CD4-positive, CD25-positive, alpha-beta regulatory T cell (primary cell): ENCODE measurements at regions not wholly inside any gene's neighbourhood (a gene's known extent, or its start where the extent isn't known, plus 50 kb on each side); places are given as distances from the start of the nearest gene placed in this dataset.

ENCODE experiments used
- ATAC-seq, 2 donors: fragments of 150-1000 bp; cut with Tn5 transposase; one replicate each; pipeline ENCODE4 v1.10.0; 2021; ENCODE audit warnings: low read depth in 2 of 2, moderate number of reproducible peaks in 2 of 2, moderate library complexity in 1 of 2
- DNase-seq, 3 donors: peaks; one replicate each; pipeline versions ENCODE4 v3.0.0 to v3.0.0-alpha.2; 2012 to 2022; ENCODE audit warnings: mixed read lengths in 1 of 3
- H3K27ac ChIP-seq: one replicate; pipeline ENCODE4 v1.7.0; 2013; ENCODE audit warnings: mild to moderate bottlenecking, low read length; ENCODE audit not compliant: insufficient read depth, poor library complexity, severe bottlenecking
- H3K27me3 ChIP-seq: one replicate; pipeline ENCODE4 v1.7.0; 2013; ENCODE audit warnings: low read length; ENCODE audit not compliant: control insufficient read depth, insufficient read depth
- H3K36me3 ChIP-seq: one replicate; pipeline ENCODE4 v1.7.0; 2013; ENCODE audit warnings: mild to moderate bottlenecking, low read length, moderate library complexity; ENCODE audit not compliant: control insufficient read depth, insufficient read depth
- H3K4me1 ChIP-seq: 2 replicates; pipeline ENCODE4 v1.7.0; 2013; ENCODE audit warnings: mild to moderate bottlenecking, low read length; ENCODE audit not compliant: insufficient read depth, control insufficient read depth, poor library complexity, severe bottlenecking
- H3K4me3 ChIP-seq: one replicate; pipeline ENCODE4 v1.7.0; 2013; ENCODE audit warnings: low read depth, mild to moderate bottlenecking, low read length, moderate library complexity
- H3K9me3 ChIP-seq, 2 experiments: 1 replicate in 1 of 2; 2 replicates in 1 of 2; pipeline ENCODE4 v1.7.0; 2013; ENCODE audit warnings: low read length in 2 of 2, mild to moderate bottlenecking in 1 of 2, moderate library complexity in 1 of 2; ENCODE audit not compliant: control insufficient read depth in 2 of 2
- H3K27ac Mint-ChIP-seq, 3 donors: one replicate each; pipeline ENCODE4 v1.8.0; 2020 to 2022; ENCODE audit warnings: mild to moderate bottlenecking in 3 of 3, mixed read lengths in 3 of 3, moderate library complexity in 2 of 3
- H3K27me3 Mint-ChIP-seq: one replicate; pipeline ENCODE4 v1.8.0; 2022; ENCODE audit warnings: mild to moderate bottlenecking, mixed read lengths
- H3K36me3 Mint-ChIP-seq: one replicate; pipeline ENCODE4 v1.8.0; 2020; ENCODE audit warnings: mixed read lengths
- H3K4me1 Mint-ChIP-seq, 4 donors: one replicate each; pipeline ENCODE4 v1.8.0; 2020 to 2022; ENCODE audit warnings: mixed read lengths in 4 of 4, mild to moderate bottlenecking in 1 of 4
- H3K4me3 Mint-ChIP-seq, 4 donors: one replicate each; pipeline ENCODE4 v1.8.0; 2020 to 2022; ENCODE audit warnings: mild to moderate bottlenecking in 4 of 4, mixed read lengths in 4 of 4, moderate library complexity in 3 of 4
- H3K9me3 Mint-ChIP-seq, 7 donors: one replicate each; pipeline ENCODE4 v1.8.0; 2020 to 2022; ENCODE audit warnings: mixed read lengths in 7 of 7, mild to moderate bottlenecking in 3 of 7, moderate library complexity in 2 of 7

- H3K27me3 ChIP-seq = no peaks in the 10 kb centered on the region
- H3K4me3 Mint-ChIP-seq = no peak overlapping the region
- H3K27ac Mint-ChIP-seq = no peak overlapping the region
- no peaks in the 10 kb centered on the region for H3K36me3 Mint-ChIP-seq
- ATAC-seq (no peak), DNase-seq (no peak)
- H3K4me3 ChIP-seq = no peak overlapping the region
- no peaks in the 10 kb centered on the region for H3K4me1 ChIP-seq
- H3K27ac ChIP-seq = no peak overlapping the region
- H3K36me3 ChIP-seq = no peaks in the 10 kb centered on the region
- no peaks in the 10 kb centered on the region for H3K4me1 Mint-ChIP-seq
- peaks cover 5% of the 10 kb centered on the region for H3K27me3 Mint-ChIP-seq
- peaks cover 0 to 5% (median 0%) of the 10 kb centered on the region in 7 donors for H3K9me3 Mint-ChIP-seq
- no peaks in the 10 kb centered on the region for H3K9me3 ChIP-seq
These were observed 106.5 kb upstream of the P2RY1 start for GRCh38 chr3:152728231-152728980.

DNA sequence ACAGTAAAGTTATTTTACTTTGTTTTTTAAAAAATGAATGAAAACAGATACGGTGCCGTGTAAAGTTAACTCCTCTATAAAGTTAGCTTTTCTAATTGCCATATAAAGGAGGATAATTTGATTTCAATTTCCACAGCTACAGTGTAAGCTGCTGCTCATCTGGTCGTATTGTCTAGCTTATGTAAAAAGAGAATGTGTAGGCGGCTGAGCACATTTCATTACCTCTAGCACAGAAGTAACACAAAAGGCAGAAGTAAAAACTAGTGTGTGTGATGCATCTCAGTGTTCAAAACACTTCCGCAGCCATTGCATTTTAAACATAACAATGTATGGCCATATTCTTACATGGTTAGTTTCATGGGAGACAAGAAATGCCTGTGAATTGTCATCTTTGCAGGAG lies 105.0 kb upstream of the P2RY1 start:
- Mint-ChIP-seq H3K9me3 (peaks cover 0 to 5% (median 0%) of the 10 kb centered on the region in 7 donors), H3K4me3 (no peak overlapping the region), H3K27ac (no peak overlapping the region), H3K4me1 (no peaks in the 10 kb centered on the region), H3K36me3 (no peaks in the 10 kb centered on the region), H3K27me3 (peaks cover 5% of the 10 kb centered on the region)
- no peaks in the 10 kb centered on the region for H3K27me3 ChIP-seq
- H3K27ac ChIP-seq = no peak overlapping the region
- no peak overlapping the region for H3K4me3 ChIP-seq
- DNase-seq (no peak), ATAC-seq (no peak)
- no peaks in the 10 kb centered on the region for H3K36me3 ChIP-seq
- H3K4me1 ChIP-seq = no peaks in the 10 kb centered on the region
- H3K9me3 ChIP-seq = no peaks in the 10 kb centered on the region

GRCh38 chr3:152731511-152731910 lies 103.4 kb upstream of the P2RY1 start:
- ATAC-seq = no peak
- Histone ChIP-seq H3K4me1 (no peaks in the 10 kb centered on the region), H3K27ac (no peak overlapping the region), H3K36me3 (no peaks in the 10 kb centered on the region), H3K27me3 (no peaks in the 10 kb centered on the region), H3K9me3 (no peaks in the 10 kb centered on the region), H3K4me3 (no peak overlapping the region)
- Mint-ChIP-seq H3K9me3 (peaks cover 0 to under 1% (median 0%) of the 10 kb centered on the region in 7 donors), H3K36me3 (no peaks in the 10 kb centered on the region), H3K4me1 (no peaks in the 10 kb centered on the region), H3K27me3 (peaks cover 5% of the 10 kb centered on the region), H3K4me3 (no peak overlapping the region), H3K27ac (no peak overlapping the region)
- DNase-seq = no peak

GRCh38 chr3:152733584-152734119 lies 101.3 kb upstream of the P2RY1 start:
- H3K4me1 Mint-ChIP-seq = no peaks in the 10 kb centered on the region
- H3K9me3 Mint-ChIP-seq = no peaks in the 10 kb centered on the region
- no peak for ATAC-seq
- Histone ChIP-seq H3K36me3 (no peaks in the 10 kb centered on the region), H3K27me3 (no peaks in the 10 kb centered on the region), H3K9me3 (no peaks in the 10 kb centered on the region), H3K27ac (no peak overlapping the region), H3K4me1 (no peaks in the 10 kb centered on the region), H3K4me3 (no peak overlapping the region)
- peaks cover 5% of the 10 kb centered on the region for H3K27me3 Mint-ChIP-seq
- H3K4me3 Mint-ChIP-seq = no peak overlapping the region
- H3K27ac Mint-ChIP-seq = no peak overlapping the region
- no peaks in the 10 kb centered on the region for H3K36me3 Mint-ChIP-seq
- DNase-seq = no peak

- Mint-ChIP-seq H3K9me3 (peaks cover 0 to 1% (median 0%) of the 10 kb centered on the region in 7 donors), H3K4me3 (no peak overlapping the region), H3K4me1 (no peaks in the 10 kb centered on the region), H3K27ac (no peak overlapping the region), H3K27me3 (no peaks in the 10 kb centered on the region), H3K36me3 (no peaks in the 10 kb centered on the region)
- Histone ChIP-seq H3K27me3 (no peaks in the 10 kb centered on the region), H3K36me3 (no peaks in the 10 kb centered on the region), H3K4me1 (no peaks in the 10 kb centered on the region), H3K9me3 (no peaks in the 10 kb centered on the region), H3K4me3 (no peak overlapping the region), H3K27ac (no peak overlapping the region)
- peak in 1 of 3 donors; percentile 5 for DNase-seq
- ATAC-seq = peak in 1 of 2 donors; percentile 24
These were observed 97.7 kb upstream of the P2RY1 start for GRCh38 chr3:152737021-152737908.

GRCh38 chr3:152738656-152739055 lies 96.3 kb upstream of the P2RY1 start:
- no peaks in the 10 kb centered on the region for H3K4me1 ChIP-seq
- peaks cover 0 to 1% (median 0%) of the 10 kb centered on the region in 7 donors for H3K9me3 Mint-ChIP-seq
- no peaks in the 10 kb centered on the region for H3K36me3 ChIP-seq
- ATAC-seq (no peak), DNase-seq (no peak)
- no peaks in the 10 kb centered on the region for H3K36me3 Mint-ChIP-seq
- no peak overlapping the region for H3K4me3 Mint-ChIP-seq
- no peak overlapping the region for H3K4me3 ChIP-seq
- no peak overlapping the region for H3K27ac Mint-ChIP-seq
- H3K27ac ChIP-seq = no peak overlapping the region
- H3K9me3 ChIP-seq = no peaks in the 10 kb centered on the region
- H3K27me3 Mint-ChIP-seq = no peaks in the 10 kb centered on the region
- no peaks in the 10 kb centered on the region for H3K27me3 ChIP-seq
- H3K4me1 Mint-ChIP-seq = no peaks in the 10 kb centered on the region

DNA sequence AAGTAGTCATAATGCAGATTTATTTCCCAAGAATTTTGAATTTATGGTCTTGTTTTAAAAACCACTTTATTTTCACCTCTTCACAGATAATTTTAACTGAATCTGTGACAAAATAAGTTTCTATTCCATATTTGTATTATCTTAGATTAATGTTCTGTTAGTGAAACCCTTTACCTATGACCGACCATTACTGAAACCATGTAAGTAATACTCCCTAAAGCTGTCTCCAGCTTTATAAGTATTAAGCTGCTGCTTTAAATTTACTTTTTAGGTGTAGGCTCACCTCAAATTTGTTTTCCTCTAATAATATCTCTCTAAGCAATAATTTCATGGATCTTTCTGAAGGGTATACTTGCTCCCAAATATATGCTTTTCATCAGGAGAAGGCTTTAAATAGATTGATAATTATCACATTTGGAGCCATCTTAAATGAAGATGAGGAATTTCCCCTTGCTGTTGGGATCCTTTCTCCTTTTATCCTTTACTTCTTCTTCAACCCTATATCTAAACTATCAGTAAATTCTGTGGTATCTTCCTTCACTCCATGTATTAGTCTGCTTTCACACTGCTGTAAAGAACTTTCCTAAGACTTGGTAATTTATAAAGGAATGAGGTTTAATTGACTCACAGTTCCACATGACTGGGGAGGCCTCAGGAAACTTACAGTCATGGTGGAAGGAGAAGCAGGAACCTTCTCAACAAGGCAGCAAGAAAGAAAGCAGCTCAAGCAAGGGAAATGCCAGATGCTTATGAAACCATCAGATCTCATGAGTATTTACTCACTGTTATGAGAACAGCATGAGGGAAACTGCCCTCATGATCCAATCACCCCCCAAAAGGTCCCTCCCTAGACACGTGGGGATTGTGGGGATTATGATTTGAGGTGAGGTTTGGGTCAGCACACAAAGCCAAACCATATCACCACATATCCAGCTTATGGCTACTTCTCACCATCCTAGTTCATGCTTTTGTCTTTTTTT lies 92.3 kb upstream of the P2RY1 start:
- no peaks in the 10 kb centered on the region for H3K36me3 Mint-ChIP-seq
- Histone ChIP-seq H3K4me3 (no peak overlapping the region), H3K4me1 (no peaks in the 10 kb centered on the region), H3K27me3 (no peaks in the 10 kb centered on the region), H3K27ac (no peak overlapping the region), H3K36me3 (no peaks in the 10 kb centered on the region), H3K9me3 (no peaks in the 10 kb centered on the region)
- no peak for ATAC-seq
- no peaks in the 10 kb centered on the region for H3K27me3 Mint-ChIP-seq
- no peak for DNase-seq
- peaks cover 0 to 7% (median 0%) of the 10 kb centered on the region in 7 donors for H3K9me3 Mint-ChIP-seq
- H3K4me1 Mint-ChIP-seq = no peaks in the 10 kb centered on the region
- H3K4me3 Mint-ChIP-seq = no peak overlapping the region
- H3K27ac Mint-ChIP-seq = no peak overlapping the region
